Lower leg skin (tissue), 4 donors: ENCODE measurements at regions not wholly inside any gene's neighbourhood (a gene's known extent, or its start where the extent isn't known, plus 50 kb on each side); places are given as distances from the start of the nearest gene placed in this dataset.
A peak's percentile ranks its signal among the peaks of the same experiment; 100 is the strongest.

Experiments
- DNase-seq, 2 donors: peaks; one replicate each; pipeline ENCODE4 v3.0.0-alpha.2; 2019; ENCODE audit warnings: low spot score in 2 of 2
- H3K4me3 ChIP-seq: fragments of 200-600 bp; sonication (generic); 2 replicates; pipeline ENCODE4 v1.5.1; 2017; ENCODE audit warnings: mild to moderate bottlenecking, low read depth; ENCODE audit not compliant: poor library complexity, severe bottlenecking
- CTCF ChIP-seq, 3 donors: fragments of 450-650 bp; IDR thresholded peaks; one replicate each; pipeline ENCODE4 v1.5.1; 2016; ENCODE audit warnings: antibody characterized with exemption in 3 of 3, mild to moderate bottlenecking in 3 of 3, moderate library complexity in 2 of 3
- POLR2A ChIP-seq, 2 donors: fragments of 450-650 bp; IDR thresholded peaks; one replicate each; pipeline ENCODE4 v1.6.1; 2016 to 2017; ENCODE audit warnings: antibody characterized with exemption in 2 of 2, mild to moderate bottlenecking in 1 of 2, moderate library complexity in 1 of 2
- WGBS, 2 donors: methylation state at CpG; one replicate each; pipeline ENCODE4 v1.1.5; 2018; 5-methylcytosine and 5-hydroxymethylcytosine counted together
- intact Hi-C: fragments of 100-400 bp; cut with DNase I; formaldehyde crosslinking; loops from one replicate; pipeline ENCODE4 v1.15.0; 2023; ENCODE audit warnings: low total_unique reads

GRCh38 chr10:124328477-124329220 is 90.1 kb downstream of the OAT start:
- TF ChIP-seq CTCF (IDR thresholded peaks at IDR 0.05), result no peak
- no peak for TF ChIP-seq POLR2A (IDR thresholded peaks at IDR 0.05)
- intact Hi-C loops, result no loop called here
- WGBS, 2 donors, result 76 to 92% methylated on average over 8 to 10 of the region's 10 CpGs
- DNase-seq, result peak in 1 of 2 donors; percentile 81
- no peak overlapping the region for H3K4me3 ChIP-seq

GRCh38 chr10:124325998-124326636 is 92.6 kb downstream of the OAT start:
- 0% methylated on average over 1 of the region's 1 CpG for WGBS, 2 donors
- no peak for TF ChIP-seq POLR2A (IDR thresholded peaks at IDR 0.05)
- no peak for TF ChIP-seq CTCF (IDR thresholded peaks at IDR 0.05)
- intact Hi-C loops, result no loop called here
- H3K4me3 ChIP-seq, result no peak overlapping the region
- DNase-seq, result peak in 1 of 2 donors; percentile 50

GRCh38 chr10:124325633-124325914 is 93.1 kb downstream of the OAT start:
- intact Hi-C loops, result no loop called here
- 75 to 81% methylated on average over 3 of the region's 3 CpGs for WGBS, 2 donors
- no peak for DNase-seq
- no peak overlapping the region for H3K4me3 ChIP-seq
- TF ChIP-seq POLR2A (IDR thresholded peaks at IDR 0.05) (no peak), CTCF (IDR thresholded peaks at IDR 0.05) (no peak)

GRCh38 chr10:124324856-124325632 is 93.7 kb downstream of the OAT start:
- 80 to 82% methylated on average over 19 of the region's 19 CpGs for WGBS, 2 donors
- H3K4me3 ChIP-seq, result no peak overlapping the region
- no peak for TF ChIP-seq POLR2A (IDR thresholded peaks at IDR 0.05)
- TF ChIP-seq CTCF (IDR thresholded peaks at IDR 0.05), result no peak
- DNase-seq, result peak in 1 of 2 donors; percentile 81
- intact Hi-C loops, result no loop called here

- DNase-seq, result peak in 1 of 2 donors; percentile 62
- WGBS, 2 donors, result 73 to 81% methylated on average over 6 of the region's 6 CpGs
- H3K4me3 ChIP-seq, result no peak overlapping the region
- intact Hi-C loops, result no loop called here
- no peak for TF ChIP-seq CTCF (IDR thresholded peaks at IDR 0.05)
These were observed 94.3 kb downstream of the OAT start for GRCh38 chr10:124324451-124324850.
